H1 (cell line): ENCODE measurements at regions not wholly inside any gene's neighbourhood (a gene's known extent, or its start where the extent isn't known, plus 50 kb on each side); places are given as distances from the start of the nearest gene placed in this dataset.

Experiments
- CTCF ChIA-PET: fragments of 300-600 bp; sonication (Branson Sonifier 250); formaldehyde crosslinking; loops from one replicate; lab custom pipeline; 2021; ENCODE audit not compliant: partially characterized antibody; lab: Charles Lee
- POLR2A ChIA-PET: fragments of 300-600 bp; sonication (Branson Sonifier 250); formaldehyde crosslinking; loops from one replicate; lab custom pipeline; 2021; ENCODE audit warnings: inconsistent platforms; ENCODE audit not compliant: partially characterized antibody; lab: Charles Lee
- DNase-seq, 2 experiments: peaks; one replicate each; pipeline versions ENCODE4 v3.0.0 to v3.0.0-alpha.2; 2010 to 2022; ENCODE audit warnings: low spot score in 2 of 2, low read depth in 1 of 2, mixed read lengths in 1 of 2
- FAIRE-seq: peaks from 2 replicates; lab custom pipeline; 2011; peaks lifted over from hg19 to GRCh38; lab: Jason Lieb, UNC
- H2AFZ ChIP-seq: 2 replicates; pipeline ENCODE4 v1.8.1; 2012; ENCODE audit warnings: low read length, inconsistent platforms
- H2AK5ac ChIP-seq: 2 replicates; pipeline ENCODE4 v1.6.1; 2013; ENCODE audit warnings: low read depth, low read length
- H2BK120ac ChIP-seq: replicated peaks from 2 replicates; pipeline ENCODE3; 2013; ENCODE audit warnings: low read depth, low read length, inconsistent platforms
- H2BK12ac ChIP-seq: 2 replicates; pipeline ENCODE4 v1.6.1; 2013; ENCODE audit warnings: low read depth, low read length
- H2BK15ac ChIP-seq: 2 replicates; pipeline ENCODE4 v1.6.1; 2013; ENCODE audit warnings: low read length
- H2BK20ac ChIP-seq: 2 replicates; pipeline ENCODE4 v1.6.1; 2013; ENCODE audit warnings: low read length
- H2BK5ac ChIP-seq: 2 replicates; pipeline ENCODE4 v1.6.1; 2013; ENCODE audit warnings: low read depth, low read length
- H3K14ac ChIP-seq: 2 replicates; pipeline ENCODE4 v1.6.1; 2013; ENCODE audit warnings: inconsistent platforms; ENCODE audit not compliant: insufficient read length
- H3K18ac ChIP-seq: 2 replicates; pipeline ENCODE4 v1.6.1; 2013; ENCODE audit warnings: low read length; ENCODE audit errors: extremely low read depth
- H3K23ac ChIP-seq: 2 replicates; pipeline ENCODE4 v1.6.1; 2013; ENCODE audit warnings: inconsistent platforms; ENCODE audit not compliant: insufficient read length
- H3K23me2 ChIP-seq: 2 replicates; pipeline ENCODE4 v1.6.1; 2013; ENCODE audit warnings: low read depth, low read length
- H3K27ac ChIP-seq: 2 replicates; pipeline ENCODE4 v1.6.1; 2011; ENCODE audit warnings: low read depth, low read length, inconsistent platforms
- H3K27me3 ChIP-seq, 4 experiments: replicated peaks in 1 of 4; 1 replicate in 1 of 4; 2 replicates in 3 of 4; pipeline versions ENCODE4 v1.6.1 to v1.8.1; 2011 to 2013; ENCODE audit warnings: low read length in 3 of 4, mild to moderate bottlenecking in 3 of 4, inconsistent platforms in 2 of 4, mixed read lengths in 2 of 4, moderate library complexity in 1 of 4; ENCODE audit not compliant: control insufficient read depth in 3 of 4, insufficient read depth in 3 of 4; ENCODE audit errors: extremely low read depth in 1 of 4
- H3K36me3 ChIP-seq, 4 experiments: 2 replicates each; pipeline versions ENCODE4 v1.6.1 to v1.8.1; 2011 to 2013; ENCODE audit warnings: mild to moderate bottlenecking in 4 of 4, low read length in 3 of 4, moderate library complexity in 2 of 4, control low read depth in 1 of 4, inconsistent platforms in 1 of 4; ENCODE audit not compliant: insufficient read depth in 4 of 4, control insufficient read depth in 2 of 4
- H3K4ac ChIP-seq: replicated peaks from 2 replicates; pipeline ENCODE3; 2013; ENCODE audit warnings: low read length, low read depth, mixed read lengths, inconsistent platforms; ENCODE audit not compliant: insufficient read length
- H3K4me1 ChIP-seq, 4 experiments: replicated peaks in 1 of 4; 1 replicate in 1 of 4; 2 replicates in 3 of 4; pipeline versions ENCODE4 v1.6.1 to v1.8.1; 2011 to 2013; ENCODE audit warnings: low read length in 3 of 4, inconsistent platforms in 2 of 4, mixed read lengths in 1 of 4; ENCODE audit not compliant: insufficient read depth in 4 of 4, control insufficient read depth in 3 of 4
- H3K4me2 ChIP-seq, 2 experiments: 2 replicates each; pipeline versions ENCODE4 v1.6.1 to v1.8.1; 2011 to 2013; ENCODE audit warnings: low read depth in 2 of 2, low read length in 2 of 2, control low read depth in 1 of 2, inconsistent platforms in 1 of 2, mild to moderate bottlenecking in 1 of 2; ENCODE audit not compliant: insufficient read depth in 1 of 2
- H3K4me3 ChIP-seq, 4 experiments: fragments of 200-600, 300-600 bp in 1 of 4; sonication (generic), shearing (Covaris generic), sonication (Bioruptor Twin) in 1 of 4; 2 replicates each; pipeline versions ENCODE4 v1.5.1 to v1.8.1; 2011 to 2016; ENCODE audit warnings: low read length in 4 of 4, low read depth in 3 of 4, control low read depth in 2 of 4, inconsistent platforms in 2 of 4, mild to moderate bottlenecking in 2 of 4, mixed read lengths in 1 of 4, moderate library complexity in 1 of 4; ENCODE audit not compliant: insufficient read depth in 2 of 4; ENCODE audit errors: extremely low read depth in 1 of 4
- H3K56ac ChIP-seq: replicated peaks from 2 replicates; pipeline ENCODE3; 2013; ENCODE audit warnings: low read depth, mild to moderate bottlenecking, mixed read lengths, low read length, inconsistent platforms; ENCODE audit not compliant: insufficient read length
- H3K79me1 ChIP-seq: 2 replicates; pipeline ENCODE4 v1.6.1; 2013; ENCODE audit warnings: low read depth, low read length, control low read depth
- H3K79me2 ChIP-seq, 2 experiments: 2 replicates each; pipeline versions ENCODE4 v1.6.1 to v1.8.1; 2012 to 2013; ENCODE audit warnings: low read length in 2 of 2, mild to moderate bottlenecking in 2 of 2, inconsistent platforms in 1 of 2; ENCODE audit not compliant: insufficient read depth in 2 of 2, control insufficient read depth in 1 of 2
- H3K9ac ChIP-seq, 4 experiments: replicated peaks in 1 of 4; 1 replicate in 1 of 4; 2 replicates in 3 of 4; pipeline versions ENCODE4 v1.6.1 to v1.8.1; 2011 to 2013; ENCODE audit warnings: low read depth in 3 of 4, low read length in 3 of 4, control low read depth in 2 of 4, mild to moderate bottlenecking in 2 of 4, moderate library complexity in 2 of 4, inconsistent platforms in 1 of 4; ENCODE audit errors: extremely low read depth in 1 of 4
- H3K9me3 ChIP-seq, 2 experiments: 2 replicates each; pipeline versions ENCODE4 v1.6.1 to v1.8.1; 2012 to 2013; ENCODE audit warnings: mild to moderate bottlenecking in 2 of 2, moderate library complexity in 2 of 2, control low read depth in 1 of 2, inconsistent platforms in 1 of 2, low read depth in 1 of 2, low read length in 1 of 2, mixed read lengths in 1 of 2; ENCODE audit not compliant: insufficient read depth in 2 of 2
- H4K20me1 ChIP-seq, 2 experiments: replicated peaks in 1 of 2; 2 replicates each; pipeline versions ENCODE3 to v1.8.1; 2011 to 2013; ENCODE audit warnings: inconsistent platforms in 2 of 2, low read length in 2 of 2, mild to moderate bottlenecking in 1 of 2; ENCODE audit not compliant: insufficient read depth in 2 of 2, control insufficient read depth in 1 of 2
- H4K5ac ChIP-seq: 2 replicates; pipeline ENCODE4 v1.6.1; 2013; ENCODE audit warnings: low read length, low read depth, mixed read lengths, inconsistent platforms; ENCODE audit not compliant: insufficient read length
- H4K8ac ChIP-seq: 2 replicates; pipeline ENCODE4 v1.8.0; 2013; ENCODE audit warnings: mild to moderate bottlenecking, moderate library complexity, low read length, inconsistent platforms; ENCODE audit not compliant: insufficient read depth; ENCODE audit errors: extremely low read depth
- H4K91ac ChIP-seq: replicated peaks from 2 replicates; pipeline ENCODE3; 2013; ENCODE audit warnings: low read length, mixed read lengths, inconsistent platforms; ENCODE audit not compliant: insufficient read length
- CHD1 ChIP-seq: IDR thresholded peaks from 2 replicates; pipeline ENCODE4 v1.6.1; 2012; ENCODE audit warnings: low read depth, low read length, improper control_type of control experiment
- EZH2 ChIP-seq: fragments of 200-600 bp; sonication (generic); IDR thresholded peaks from 2 replicates; pipeline ENCODE4 v1.7.1; 2012; ENCODE audit warnings: low read depth, mild to moderate bottlenecking, moderate library complexity, low read length, inconsistent platforms; ENCODE audit not compliant: severe bottlenecking
- FOSL1 ChIP-seq: IDR thresholded peaks from 2 replicates; pipeline ENCODE4 v1.6.1; 2011; ENCODE audit warnings: mild to moderate bottlenecking, low read depth, low read length, moderate library complexity; ENCODE audit not compliant: insufficient read depth
- SUZ12 ChIP-seq: fragments of 200-600 bp; sonication (generic); IDR thresholded peaks from 2 replicates; pipeline ENCODE4 v1.6.1; 2012; ENCODE audit warnings: mild to moderate bottlenecking, inconsistent platforms, low read length, moderate library complexity, mixed read lengths
- TAF1 ChIP-seq: IDR thresholded peaks from 2 replicates; pipeline ENCODE4 v1.6.1; 2011; ENCODE audit warnings: mild to moderate bottlenecking, low read depth, low read length
- WGBS, 2 experiments: shearing (Covaris generic) in 1 of 2; methylation state at CpG; one replicate each; pipeline versions ENCODE4 v1.1.6 to v1.1.7; 2013 to 2015; ENCODE audit warnings: low lambda C conversion rate in 2 of 2, mixed read lengths in 2 of 2, inconsistent platforms in 1 of 2, low coverage in 1 of 2, missing lambda C conversion rate in 1 of 2; ENCODE audit not compliant: insufficient replicate concordance in 2 of 2, insufficient coverage in 1 of 2, insufficient read length in 1 of 2; ENCODE audit errors: extremely low coverage in 1 of 2, missing lambda C conversion rate in 1 of 2; 5-methylcytosine and 5-hydroxymethylcytosine counted together
- TF ChIP-seq, protein P1 (sequence below): IDR thresholded peaks from 2 replicates; pipeline ENCODE4 v1.6.1; 2012; ENCODE audit warnings: low read length, inconsistent platforms

DNA sequence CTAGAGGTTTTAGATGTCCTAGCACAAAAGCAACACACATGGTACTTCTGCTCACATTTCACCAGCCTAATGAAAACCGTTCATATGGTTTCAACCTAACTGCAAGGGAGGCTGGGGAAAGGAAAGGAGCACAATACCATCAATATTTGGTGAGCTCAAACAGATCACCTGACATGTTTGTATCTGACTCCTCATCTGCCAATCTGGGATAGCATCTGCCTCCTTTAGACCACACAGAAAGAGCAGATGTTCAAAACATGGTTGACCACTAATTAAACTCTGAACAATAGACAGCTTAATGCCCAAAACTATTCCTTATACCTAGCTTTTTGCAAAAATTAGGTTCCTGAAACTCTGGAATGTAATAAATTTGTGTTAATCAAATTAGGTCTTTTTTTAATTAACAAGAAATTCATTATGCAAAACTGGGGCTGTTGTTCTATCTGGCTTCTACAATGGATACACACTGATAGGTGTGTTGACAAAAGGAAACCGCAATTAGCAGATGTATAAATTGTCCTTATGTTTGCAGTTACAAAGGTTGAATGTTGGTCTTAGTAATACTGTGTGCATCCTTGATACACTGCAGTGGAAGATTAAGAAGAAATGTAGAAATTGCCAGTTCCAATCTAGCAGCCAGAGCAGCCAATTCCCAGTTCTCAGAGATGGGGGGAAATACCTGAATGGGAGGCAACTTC lies 89.3 kb downstream of the DUSP6 start:
- no peaks in the 10 kb centered on the region for H3K79me2 ChIP-seq
- no peak overlapping the region for H3K4me2 ChIP-seq
- DNase-seq (no peak), FAIRE-seq (no peak)
- H2BK20ac ChIP-seq: no peak overlapping the region
- no peak overlapping the region for H3K4me3 ChIP-seq
- no peaks in the 10 kb centered on the region for H3K79me1 ChIP-seq
- H3K56ac ChIP-seq: no peak overlapping the region
- no peaks in the 10 kb centered on the region for H3K27me3 ChIP-seq
- no peak overlapping the region for H3K4ac ChIP-seq
- WGBS, 2 experiments: 92% methylated on average over 2 of the region's 2 CpGs; no CpG with 5 or more reads in 1 of the 2 experiments
- H3K18ac ChIP-seq: no peak overlapping the region
- H3K14ac ChIP-seq: no peak overlapping the region
- TF ChIP-seq TAF1: no peak
- no peak for TF ChIP-seq SUZ12
- TF ChIP-seq FOSL1: no peak
- TF ChIP-seq, protein P1, sequence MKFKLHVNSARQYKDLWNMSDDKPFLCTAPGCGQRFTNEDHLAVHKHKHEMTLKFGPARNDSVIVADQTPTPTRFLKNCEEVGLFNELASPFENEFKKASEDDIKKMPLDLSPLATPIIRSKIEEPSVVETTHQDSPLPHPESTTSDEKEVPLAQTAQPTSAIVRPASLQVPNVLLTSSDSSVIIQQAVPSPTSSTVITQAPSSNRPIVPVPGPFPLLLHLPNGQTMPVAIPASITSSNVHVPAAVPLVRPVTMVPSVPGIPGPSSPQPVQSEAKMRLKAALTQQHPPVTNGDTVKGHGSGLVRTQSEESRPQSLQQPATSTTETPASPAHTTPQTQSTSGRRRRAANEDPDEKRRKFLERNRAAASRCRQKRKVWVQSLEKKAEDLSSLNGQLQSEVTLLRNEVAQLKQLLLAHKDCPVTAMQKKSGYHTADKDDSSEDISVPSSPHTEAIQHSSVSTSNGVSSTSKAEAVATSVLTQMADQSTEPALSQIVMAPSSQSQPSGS: no peak
- no peak for TF ChIP-seq EZH2
- no peak for TF ChIP-seq CHD1
- no peaks in the 10 kb centered on the region for H3K23me2 ChIP-seq
- H3K27ac ChIP-seq: no peak overlapping the region
- no peak overlapping the region for H2BK120ac ChIP-seq
- POLR2A ChIA-PET: interaction anchor here (1.7 kb wide), 1 partner anchor 9 kb away, joined by 3 read pairs; no protein-coding TSS in a partner anchor
- no peak overlapping the region for H2AFZ ChIP-seq
- H2AK5ac ChIP-seq: no peak overlapping the region
- H3K9me3 ChIP-seq: no peaks in the 10 kb centered on the region
- no peak overlapping the region for H2BK12ac ChIP-seq
- H4K91ac ChIP-seq: no peak overlapping the region
- H3K23ac ChIP-seq: no peak overlapping the region
- no peaks in the 10 kb centered on the region for H4K20me1 ChIP-seq
- H3K9ac ChIP-seq: no peak overlapping the region
- H3K4me1 ChIP-seq: peaks cover 0 to 3% (median 0%) of the 10 kb centered on the region in 4 experiments; a peak in 1 of 7 replicates
- CTCF ChIA-PET: interaction anchor here (0.6 to 1.0 kb wide), 2 partner anchors 10 to 300 kb away, joined by 3 read pairs; no protein-coding TSS in a partner anchor
- H4K5ac ChIP-seq: no peak overlapping the region
- H2BK5ac ChIP-seq: no peak overlapping the region
- no peaks in the 10 kb centered on the region for H3K36me3 ChIP-seq
- no peak overlapping the region for H2BK15ac ChIP-seq
- no peak overlapping the region for H4K8ac ChIP-seq
